UCSD-AML1 (cell line): ENCODE measurements at regions not wholly inside any gene's neighbourhood (a gene's known extent, or its start where the extent isn't known, plus 50 kb on each side); places are given as distances from the start of the nearest gene placed in this dataset.

Source experiments
- DNase-seq: peaks from one replicate; lab custom pipeline; 2025; ENCODE audit not compliant: unreplicated experiment; lab: John Stamatoyannopoulos, UW

DNA sequence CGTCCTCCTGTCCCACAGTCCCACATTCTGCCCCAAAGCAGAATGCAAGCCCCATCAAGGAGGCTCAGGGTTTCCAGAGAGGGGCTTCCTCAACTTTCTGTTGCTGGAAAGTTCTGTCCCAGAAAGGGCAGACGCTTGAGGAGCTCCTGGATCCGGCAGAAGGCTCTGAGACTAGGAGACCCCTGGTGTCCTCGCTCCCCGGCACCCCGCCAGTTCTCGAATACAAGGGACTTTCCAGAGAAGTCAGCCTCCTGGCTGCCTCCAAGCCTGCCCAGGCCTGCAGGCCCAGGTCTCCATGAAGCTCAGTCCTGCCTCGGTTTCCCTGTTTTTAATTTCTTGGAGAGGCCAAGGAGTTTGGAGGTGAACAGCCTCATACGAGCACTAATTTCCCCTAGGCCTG is 150.4 kb downstream of the CEBPB start:
- DNase-seq, result no peak

DNA sequence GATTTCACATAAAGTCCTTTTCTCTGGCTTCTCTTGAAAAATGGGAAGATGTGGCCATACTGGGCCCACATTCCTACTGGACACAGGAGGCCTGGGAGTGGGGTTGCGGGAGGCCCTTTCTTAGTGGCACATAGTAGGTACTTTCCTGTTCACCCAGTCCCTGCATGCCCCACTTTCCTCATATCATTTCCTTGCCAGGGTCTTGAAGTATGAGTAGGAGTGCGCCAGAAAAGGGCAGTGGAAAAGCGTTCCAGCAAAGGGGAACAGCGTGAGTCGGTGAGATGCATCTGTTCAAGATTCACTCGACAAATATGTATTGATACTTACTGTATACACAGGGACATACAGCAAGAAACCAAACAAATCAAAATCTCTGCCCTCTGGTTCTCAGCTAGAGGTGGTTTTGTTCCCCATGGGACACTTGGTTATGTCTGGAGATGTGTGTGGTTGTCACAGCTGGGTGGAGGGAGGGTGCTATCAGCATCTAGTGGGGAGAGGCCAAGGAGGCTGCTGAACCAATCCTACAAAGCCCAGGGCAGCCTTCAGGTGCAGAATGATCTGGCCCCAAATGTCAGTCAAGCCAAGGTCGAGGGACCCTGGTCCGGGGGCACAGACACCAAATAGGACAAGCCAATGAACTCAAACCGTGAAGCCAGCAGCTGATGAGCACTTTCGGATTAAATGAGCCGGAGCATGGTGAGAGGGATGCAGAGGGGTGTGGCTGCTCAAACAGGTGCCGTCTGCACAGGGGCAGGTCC is 151.4 kb downstream of the CEBPB start:
- DNase-seq, result no peak

DNA sequence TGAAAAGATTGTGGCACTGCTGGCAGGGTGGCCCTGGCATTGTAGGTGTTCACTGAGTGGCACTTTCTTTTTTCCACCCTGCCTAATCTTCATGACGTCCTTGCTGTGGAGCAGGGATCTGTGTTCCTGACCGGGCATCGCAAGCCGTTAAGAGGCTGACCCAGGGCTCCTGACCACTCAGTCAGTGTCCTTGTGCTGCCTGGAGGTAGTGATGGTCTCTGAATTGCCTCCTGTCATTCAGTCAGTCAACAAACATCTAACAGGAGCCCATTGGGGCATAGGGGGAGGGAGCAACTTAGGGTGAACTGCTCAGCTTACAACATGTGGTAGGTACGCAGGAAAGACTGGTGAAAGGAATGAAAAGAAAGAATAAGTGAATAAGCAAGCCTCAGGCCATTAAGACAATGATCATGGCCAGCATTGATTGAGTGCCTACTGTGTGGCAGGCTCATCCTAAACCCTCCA is 152.0 kb downstream of the CEBPB start:
- DNase-seq, result no peak

DNA sequence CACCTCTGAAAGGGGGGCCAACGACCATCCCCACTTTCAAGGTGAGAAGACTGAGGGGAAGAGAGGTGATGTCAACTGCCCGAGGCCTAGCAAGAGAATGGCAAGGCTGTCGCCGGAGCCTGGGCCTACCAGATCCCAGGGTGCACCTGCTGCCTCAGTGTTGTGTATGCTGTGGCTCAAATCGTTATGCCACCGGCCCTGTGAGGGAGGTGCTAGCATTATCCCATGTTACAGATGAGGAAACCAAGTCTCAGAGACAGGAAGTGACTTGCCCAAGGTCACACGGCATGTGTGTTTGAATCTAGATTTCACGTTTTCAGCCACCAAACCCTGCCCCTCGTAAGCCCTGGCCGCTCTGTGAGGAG is 152.5 kb downstream of the CEBPB start:
- no peak for DNase-seq

DNA sequence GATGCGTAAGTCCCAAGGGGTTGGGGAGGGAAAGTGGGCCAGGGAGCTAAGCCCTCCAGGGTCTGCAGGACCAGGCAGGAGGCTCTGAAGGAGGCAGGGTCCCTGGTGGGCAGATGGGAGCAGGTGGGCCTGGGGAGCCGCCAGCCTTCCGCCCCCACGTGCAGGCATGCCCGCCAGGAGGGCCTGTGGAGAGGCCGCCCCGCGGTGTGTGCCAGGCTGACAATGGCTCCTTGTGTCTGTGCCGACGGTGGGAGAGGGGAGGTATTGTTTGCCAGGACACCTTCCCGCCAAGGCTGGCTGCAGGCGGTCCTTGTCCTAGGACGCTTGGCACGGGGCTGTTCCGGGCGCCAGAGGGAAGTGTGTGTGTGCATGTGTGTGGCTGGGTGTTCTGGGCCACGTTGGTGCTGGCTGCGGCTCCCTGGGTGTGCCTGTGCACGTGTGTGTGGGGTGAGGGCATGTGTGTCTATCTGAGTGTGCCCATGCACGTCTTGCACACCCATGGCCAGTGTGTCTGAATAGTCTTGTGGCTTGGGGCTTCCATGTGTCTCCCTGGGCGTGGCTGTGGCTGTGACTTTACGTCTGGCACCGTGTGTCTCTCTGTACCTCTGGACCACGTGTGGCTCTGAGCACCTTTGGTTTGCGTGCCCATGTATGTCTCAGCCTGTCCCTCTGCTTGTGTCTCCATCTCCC is 153.0 kb downstream of the CEBPB start:
- no peak for DNase-seq

DNA sequence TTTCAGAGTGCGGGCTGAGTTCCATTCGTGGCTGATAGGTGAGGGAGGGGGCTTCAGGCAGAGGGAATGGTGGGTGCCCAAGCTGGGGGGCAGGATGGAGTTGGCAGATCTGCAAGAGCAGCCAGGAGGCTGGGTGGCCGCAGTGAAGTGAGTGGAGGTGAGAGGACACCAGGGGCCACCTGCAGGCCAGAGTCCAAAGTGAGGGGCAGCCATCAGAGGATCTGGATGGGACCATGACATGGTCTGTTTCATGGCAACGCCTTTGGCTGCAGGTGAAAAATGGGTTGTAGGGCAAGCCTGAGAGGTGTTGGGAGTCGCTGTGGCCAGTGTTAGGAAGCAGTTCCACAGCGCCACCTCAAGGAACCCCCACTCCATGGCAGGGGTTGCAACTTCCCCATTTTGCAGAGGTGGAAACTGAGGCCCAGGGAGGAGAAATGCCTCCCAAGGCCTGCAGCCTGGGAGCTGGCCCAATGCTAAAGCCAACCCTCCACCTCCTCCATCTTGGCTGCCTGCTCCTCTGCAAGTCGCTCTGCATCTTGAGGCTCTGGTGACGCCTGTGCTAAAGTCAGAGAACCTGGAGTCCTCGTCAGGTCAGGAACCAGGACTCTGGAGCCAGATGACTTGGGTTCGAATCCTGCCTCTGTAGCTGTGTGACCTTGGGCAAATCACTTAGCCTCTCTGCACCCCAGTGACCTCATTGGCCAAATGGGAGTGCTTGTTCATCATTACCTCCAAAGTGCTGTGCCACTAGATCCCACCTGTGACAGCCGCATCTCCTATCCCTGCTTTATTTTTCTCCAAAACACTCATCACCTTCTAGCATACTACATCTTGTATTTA is 153.8 kb downstream of the CEBPB start:
- peak; percentile 32 for DNase-seq

DNA sequence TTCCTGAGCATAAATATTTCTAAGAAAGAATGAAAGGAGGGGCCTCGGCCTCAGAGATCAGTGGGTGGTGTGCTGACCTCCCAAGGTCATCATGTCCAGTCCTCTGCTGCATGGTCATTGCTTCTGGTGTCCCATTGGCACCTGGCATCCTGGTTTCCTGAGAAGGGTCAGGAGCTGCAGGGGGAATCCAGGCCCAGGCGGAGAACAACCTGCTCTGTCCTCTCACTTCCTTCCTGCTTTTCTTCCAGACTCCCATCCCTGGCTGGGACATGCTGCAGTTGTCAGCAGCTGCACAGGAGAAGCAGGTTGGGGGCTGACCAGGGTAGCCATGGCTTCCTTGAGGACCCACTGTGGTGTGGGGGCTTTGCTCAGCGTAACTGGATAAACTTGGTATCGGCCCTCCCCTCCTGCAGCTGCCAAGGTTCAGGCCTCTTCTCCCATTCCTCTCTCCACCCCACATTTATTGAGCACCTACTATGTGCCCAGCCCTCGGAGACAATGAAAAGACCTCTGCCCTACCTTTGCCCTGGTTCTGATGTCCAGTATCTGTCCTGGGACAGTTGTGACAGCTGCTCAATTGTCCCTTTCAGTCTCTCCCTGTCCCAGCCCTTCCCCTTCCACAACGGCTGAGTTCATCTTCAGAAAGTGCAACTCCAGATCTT is 155.2 kb downstream of the CEBPB start:
- no peak for DNase-seq

DNA sequence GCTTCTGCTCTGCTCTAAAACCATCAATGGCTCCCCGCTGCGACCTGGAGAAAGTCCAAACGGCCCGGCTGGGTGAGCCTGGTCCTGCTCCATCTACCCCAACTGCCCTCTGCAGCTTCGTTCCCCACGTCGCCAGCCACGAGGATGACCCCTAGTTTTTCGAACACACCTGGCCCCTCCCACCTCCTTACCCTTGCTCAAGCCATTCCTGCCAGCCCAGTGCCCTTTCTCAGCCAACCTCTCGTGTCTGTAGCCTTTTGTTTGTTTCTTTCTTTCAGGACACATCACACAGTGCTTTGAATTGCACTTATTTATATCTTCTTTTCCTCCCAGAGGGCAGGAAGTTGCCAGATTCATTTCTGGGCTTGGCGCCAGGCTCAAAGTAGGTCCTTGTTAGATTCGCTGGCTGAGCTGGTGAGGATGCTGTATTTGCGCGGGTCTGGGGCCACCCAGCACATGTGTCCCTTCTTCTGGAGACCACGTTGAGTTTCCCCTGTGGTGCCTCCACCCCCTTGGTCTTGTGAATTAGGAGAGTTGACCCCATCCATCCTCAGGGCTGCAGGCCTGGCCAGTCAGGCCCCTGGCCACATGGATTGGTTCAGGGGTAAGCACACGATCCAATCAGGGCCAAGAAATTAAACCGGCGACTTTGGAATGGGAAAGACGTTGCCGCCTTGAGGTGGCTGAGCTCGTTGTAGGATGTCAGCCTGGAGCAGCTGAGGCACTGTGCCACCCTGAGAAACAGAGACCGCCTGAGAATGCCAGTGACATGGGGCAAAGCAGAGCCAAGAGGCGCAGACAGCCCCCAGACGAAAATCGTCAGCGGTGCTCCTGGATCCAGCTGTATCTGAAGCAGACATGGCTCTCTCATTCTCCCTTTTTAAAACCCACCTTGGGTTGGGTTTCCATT is 156.0 kb downstream of the CEBPB start:
- peak; percentile 33 for DNase-seq

DNA sequence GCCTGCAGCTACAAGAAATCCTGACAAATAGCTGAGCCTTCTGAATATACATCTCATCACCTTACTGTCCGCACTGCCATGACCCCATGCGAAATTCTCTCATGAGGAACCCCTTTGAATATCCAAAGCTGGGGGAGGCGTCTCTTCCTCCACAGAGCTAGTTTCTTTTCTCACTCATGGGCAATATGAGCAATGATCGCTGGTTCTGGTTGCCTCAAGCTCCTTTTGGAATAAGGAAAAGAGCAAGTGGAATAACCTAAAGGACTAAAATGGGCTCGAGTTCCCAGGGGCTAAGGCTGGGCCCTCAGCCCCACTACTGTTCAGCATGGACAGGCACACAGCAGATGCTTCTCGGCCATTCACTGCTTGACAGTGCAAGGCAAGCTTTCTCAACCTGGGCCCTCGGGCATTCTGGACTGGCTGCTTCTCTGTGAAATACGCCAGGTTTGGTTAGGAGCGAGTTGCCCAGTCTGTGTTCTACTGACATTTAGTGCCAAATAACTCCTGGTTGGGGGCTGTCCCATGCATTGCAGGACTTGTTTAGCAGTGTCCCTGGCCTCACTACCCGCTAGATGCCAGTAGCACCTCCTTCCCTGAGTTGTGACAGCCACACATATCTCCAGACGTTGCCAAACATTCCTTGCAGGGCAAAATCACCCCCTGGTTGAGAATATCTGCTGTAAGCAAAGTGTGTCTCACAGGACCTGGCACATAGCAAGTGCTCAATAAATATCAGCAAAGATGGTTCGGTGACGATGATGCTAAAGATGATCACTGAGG is 156.8 kb downstream of the CEBPB start:
- DNase-seq, result no peak

DNA sequence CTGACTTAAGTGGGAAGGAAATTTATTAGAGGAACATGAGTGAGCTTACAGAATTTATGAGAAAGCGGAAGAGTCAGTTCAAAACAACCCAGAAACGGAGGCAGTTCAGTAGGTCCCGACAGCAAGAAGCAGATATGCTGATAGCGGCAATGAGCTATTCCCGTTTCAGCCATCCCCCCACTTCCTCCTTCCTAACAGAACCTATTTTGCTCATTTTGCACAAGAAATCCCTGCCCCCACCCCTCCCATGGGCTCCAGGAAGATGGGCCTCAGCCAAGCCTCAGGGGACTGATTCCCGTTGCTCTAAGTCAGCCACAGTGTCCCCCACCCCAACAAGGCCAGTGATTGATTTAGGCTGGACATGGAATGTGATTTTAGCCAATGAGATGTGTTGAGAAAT is 157.5 kb downstream of the CEBPB start:
- DNase-seq, result peak; percentile 70

DNA sequence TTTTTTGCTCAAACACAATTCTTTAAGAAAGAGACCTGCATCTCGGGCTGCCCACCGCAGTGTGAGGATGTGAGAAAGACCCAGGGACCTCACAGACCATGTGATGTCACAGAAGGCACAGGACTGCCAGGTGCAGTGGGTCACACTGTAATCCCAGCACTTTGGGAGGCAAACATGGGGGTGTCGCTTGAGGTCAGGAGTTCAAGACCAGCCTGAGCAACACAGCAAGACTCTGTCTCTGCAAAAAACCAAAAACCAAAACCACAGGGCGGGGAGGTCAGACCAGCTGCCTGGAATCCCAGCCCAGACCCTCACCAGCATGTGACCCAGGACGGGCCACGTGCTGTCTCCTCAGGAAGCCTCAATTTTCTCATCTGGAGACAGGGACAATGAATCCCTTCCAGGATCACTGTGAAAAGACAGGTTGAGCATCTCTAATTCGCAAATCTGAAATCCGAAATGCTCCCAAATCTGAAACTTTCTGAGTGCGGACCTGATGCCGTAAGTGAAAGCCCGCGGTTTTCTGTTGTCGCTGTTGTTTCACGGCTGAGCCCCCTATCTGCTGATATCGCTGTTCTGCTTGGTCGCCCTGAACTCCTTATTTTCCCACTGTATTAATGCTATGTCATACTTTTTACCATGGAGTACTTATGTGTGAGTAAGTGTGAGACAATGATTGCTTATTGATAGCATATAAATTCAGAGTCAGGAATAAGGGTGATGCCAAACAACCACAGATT is 159.5 kb upstream of the PTPN1 start:
- DNase-seq, result no peak

DNA sequence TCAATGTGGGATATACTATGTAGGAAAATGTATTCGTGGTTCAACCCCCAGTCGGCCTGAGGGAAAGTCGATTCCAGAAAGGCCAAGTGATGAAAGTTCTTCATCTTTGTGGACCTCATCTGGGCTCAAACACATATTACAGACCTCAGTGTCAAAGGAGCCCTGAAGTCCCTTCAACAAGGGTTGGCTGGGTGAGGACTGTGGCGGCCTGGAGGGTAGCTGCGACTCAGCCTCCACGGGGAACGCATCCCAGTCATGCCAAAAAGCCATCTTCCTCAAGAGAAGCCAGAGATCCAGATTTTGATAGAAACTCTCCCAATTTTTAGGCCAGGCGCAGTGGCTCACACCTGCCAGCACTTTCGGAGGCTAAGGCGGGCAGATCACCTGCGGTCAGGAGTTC is 158.6 kb upstream of the PTPN1 start:
- no peak for DNase-seq

DNA sequence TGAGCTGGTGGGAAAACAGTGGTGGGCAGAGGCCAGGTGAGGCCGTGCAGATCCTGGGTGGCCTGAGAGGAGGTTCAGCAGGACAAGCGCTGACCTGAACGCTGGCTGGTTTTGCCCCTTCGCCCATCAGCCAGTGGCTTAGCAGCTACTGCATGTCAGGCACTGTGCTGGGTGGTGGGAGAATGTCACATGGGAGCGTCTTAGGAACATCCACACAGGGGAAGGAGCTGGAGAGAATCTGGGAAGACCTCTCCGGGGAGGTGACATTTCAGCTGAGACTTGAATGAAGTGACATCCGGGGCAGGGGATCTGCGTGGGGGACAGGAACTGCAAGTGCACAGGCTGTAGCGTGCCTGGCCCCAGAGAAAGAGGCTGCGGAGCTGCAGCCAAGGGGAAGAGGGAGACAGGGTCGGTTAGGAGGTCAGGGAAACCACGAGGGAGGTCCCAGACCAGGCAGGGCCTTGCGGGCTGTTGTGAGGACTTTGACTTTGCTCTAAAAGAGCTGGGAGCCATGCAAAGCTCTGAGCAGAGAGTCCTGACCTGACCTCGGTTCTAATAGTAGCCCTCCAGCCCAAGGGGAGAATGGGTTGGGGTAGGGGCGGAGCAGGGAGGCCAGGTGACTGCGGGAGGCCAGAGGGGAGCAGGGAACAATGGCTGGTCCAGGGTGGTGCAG is 156.8 kb upstream of the PTPN1 start:
- peak; percentile 67 for DNase-seq

DNA sequence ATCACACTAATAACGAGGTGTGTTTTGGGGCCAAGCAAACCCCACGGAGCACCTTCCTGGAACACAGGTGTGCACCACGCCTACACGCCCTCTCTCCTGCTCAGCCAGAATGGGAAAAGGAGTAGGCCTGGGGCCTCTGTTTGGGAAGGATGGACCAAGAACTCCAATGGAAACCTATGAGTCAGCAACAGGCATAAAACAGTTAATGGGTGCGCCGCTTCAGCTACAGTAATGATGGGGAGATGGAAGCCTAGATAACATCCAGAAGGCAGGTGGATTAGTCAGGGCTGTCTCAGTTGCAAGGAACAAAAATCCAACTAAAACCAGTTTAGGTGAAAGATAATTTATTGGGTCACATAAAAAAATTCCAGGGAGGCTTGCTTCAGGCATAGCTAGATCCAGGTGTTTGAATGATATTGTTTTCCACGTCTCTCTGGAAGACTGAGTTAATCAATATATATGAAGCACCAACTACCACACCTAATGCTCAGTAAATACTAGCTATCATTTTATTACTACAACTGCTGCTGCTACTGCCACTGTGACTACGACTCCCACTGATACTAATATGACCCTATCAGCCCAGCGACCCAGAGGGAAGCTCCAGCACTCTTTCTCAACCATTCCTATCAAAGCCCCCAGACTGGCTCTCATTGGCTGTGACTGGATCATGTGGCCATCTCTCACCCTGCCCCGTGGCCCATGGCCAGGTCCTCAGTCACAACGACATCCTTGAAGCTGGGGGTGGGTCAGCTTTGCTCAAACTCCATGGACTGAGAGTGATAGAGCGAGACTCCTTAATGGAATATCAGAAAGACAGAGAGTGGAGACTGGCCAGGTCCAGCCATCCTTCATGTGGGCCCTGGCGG is 155.2 kb upstream of the PTPN1 start:
- no peak for DNase-seq

DNA sequence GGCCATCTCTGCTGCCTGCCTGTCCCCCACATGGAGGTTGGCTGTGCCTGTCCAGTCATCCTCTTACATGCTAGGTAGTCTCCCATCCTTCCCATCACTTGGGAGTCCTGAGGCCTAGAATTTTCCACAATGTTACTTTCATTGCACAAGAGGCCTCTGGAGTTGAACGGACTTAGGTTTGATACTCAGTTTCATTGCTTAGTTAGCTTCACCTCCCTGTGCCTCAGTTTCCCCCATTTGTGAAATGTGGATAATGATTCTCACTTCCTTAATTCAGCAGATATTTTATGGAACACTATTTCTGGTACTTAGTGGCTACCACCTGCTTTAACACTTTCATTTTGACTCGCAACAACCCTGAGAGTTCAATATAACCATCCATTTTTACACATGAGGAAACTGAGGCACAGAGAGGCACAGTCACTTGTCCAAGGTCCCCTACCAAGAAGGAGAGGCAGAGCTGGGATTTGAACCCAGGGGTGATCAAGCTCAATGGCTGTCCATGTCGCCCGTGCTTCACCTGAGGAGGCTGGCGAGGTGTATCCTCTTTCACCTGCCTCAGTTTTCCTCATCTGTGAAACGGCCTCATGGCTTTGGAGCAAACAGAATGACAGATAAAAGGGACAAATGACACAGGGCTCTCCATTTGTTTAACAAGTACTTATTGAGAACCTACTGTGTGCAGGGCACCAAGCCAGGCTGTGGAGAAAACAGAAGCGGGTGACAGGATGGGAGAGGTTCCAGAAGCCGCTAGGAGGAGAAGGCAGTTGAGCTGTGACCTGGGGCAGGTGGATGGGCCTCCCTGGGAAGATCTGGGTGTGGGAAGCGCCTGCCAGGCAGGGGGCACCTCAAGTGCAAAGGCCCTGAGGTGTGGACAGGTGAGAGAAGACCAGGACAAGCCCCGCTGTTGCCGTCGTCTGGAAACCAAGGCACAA is 154.3 kb upstream of the PTPN1 start:
- DNase-seq, result no peak

DNA sequence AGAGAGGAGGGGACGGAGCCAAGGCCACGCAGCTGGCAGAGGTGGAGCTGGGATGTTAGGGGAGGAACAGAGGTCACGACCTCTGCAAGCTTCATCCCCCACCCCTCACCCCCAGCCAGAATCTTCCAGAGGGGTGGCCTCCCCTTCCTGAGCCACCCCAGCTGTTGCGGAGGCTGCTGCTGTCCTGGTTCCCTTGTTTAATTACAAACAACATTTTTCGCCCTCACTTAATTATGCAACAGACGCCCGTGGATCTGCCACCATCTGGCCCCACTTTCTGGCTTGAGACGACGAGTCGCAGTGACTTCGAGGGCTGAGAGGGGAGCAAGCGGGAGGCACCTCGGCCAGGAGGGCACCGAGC is 153.7 kb upstream of the PTPN1 start:
- DNase-seq, result no peak
